ENCODE measurements at regions not wholly inside any gene's neighbourhood (a gene's known extent, or its start where the extent isn't known, plus 50 kb on each side); places are given as distances from the start of the nearest gene placed in this dataset.

- no peak for TF ChIP-seq EZH2phosphoT487 (IDR thresholded peaks at IDR 0.05; ENCODE audit: low read depth)
- TF ChIP-seq, protein P1, sequence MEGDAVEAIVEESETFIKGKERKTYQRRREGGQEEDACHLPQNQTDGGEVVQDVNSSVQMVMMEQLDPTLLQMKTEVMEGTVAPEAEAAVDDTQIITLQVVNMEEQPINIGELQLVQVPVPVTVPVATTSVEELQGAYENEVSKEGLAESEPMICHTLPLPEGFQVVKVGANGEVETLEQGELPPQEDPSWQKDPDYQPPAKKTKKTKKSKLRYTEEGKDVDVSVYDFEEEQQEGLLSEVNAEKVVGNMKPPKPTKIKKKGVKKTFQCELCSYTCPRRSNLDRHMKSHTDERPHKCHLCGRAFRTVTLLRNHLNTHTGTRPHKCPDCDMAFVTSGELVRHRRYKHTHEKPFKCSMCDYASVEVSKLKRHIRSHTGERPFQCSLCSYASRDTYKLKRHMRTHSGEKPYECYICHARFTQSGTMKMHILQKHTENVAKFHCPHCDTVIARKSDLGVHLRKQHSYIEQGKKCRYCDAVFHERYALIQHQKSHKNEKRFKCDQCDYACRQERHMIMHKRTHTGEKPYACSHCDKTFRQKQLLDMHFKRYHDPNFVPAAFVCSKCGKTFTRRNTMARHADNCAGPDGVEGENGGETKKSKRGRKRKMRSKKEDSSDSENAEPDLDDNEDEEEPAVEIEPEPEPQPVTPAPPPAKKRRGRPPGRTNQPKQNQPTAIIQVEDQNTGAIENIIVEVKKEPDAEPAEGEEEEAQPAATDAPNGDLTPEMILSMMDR (IDR thresholded peaks at IDR 0.05; ENCODE audit: low read depth, low read length) = peak; percentile 35; the same call in 1 of the 2 replicates
- Histone ChIP-seq H3K27me3 (ENCODE audit: low read depth, low read length) (0 out of 2 replicates have a peak, but pooled peaks cover 3% of the 10 kb centered on the region), H3K27ac (ENCODE audit: low read length) (no peak overlapping the region), H3K4me2 (ENCODE audit: low read length) (no peak overlapping the region), H4K20me1 (ENCODE audit: insufficient read depth, low read length) (no peaks in the 10 kb centered on the region), H3K36me3 (replicated peaks; ENCODE audit: low read depth, low read length) (no peaks in the 10 kb centered on the region), H3K4me1 (ENCODE audit: low read length) (no peaks in the 10 kb centered on the region), H3K9me3 (ENCODE audit: insufficient read depth, low read length) (no peaks in the 10 kb centered on the region), H3K4me3 (ENCODE audit: low read length) (no peak overlapping the region), H3K9ac (ENCODE audit: low read length) (no peak overlapping the region), H2AFZ (ENCODE audit: low read depth, low read length) (no peak overlapping the region; the same call in 1 of the 2 replicates), H3K79me2 (ENCODE audit: low read length) (no peaks in the 10 kb centered on the region)
Measured at GRCh38 chr20:6184086-6184485, 61.3 kb upstream of the FERMT1 start.

DNA sequence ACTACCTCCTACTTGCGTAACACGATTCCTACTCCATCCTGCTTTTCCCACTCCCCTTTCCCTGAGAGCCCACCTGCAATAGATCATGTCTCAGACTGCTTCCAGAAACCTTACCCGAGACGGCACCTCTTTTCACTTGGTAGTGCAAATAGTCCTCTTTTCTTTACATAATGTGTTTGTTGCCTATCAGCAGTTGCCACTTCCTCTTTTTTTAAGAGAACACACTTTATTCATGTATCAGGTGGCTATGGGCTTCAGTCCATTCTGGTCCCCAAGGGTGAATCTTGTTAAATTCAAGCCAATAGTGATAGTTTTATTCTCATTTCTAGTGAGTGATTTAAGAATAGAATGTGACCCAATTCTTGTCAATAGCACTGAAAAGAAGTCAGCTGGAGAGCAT is 57.7 kb upstream of the FERMT1 start:
- Histone ChIP-seq H3K4me2 (ENCODE audit: low read length) (no peak overlapping the region), H2AFZ (ENCODE audit: low read depth, low read length) (no peak overlapping the region), H3K4me3 (ENCODE audit: low read length) (no peak overlapping the region), H3K9me3 (ENCODE audit: insufficient read depth, low read length) (no peaks in the 10 kb centered on the region), H3K9ac (ENCODE audit: low read length) (no peak overlapping the region), H3K4me1 (ENCODE audit: low read length) (no peaks in the 10 kb centered on the region), H3K79me2 (ENCODE audit: low read length) (no peaks in the 10 kb centered on the region), H3K27ac (ENCODE audit: low read length) (no peak overlapping the region), H4K20me1 (ENCODE audit: insufficient read depth, low read length) (no peaks in the 10 kb centered on the region), H3K27me3 (ENCODE audit: low read depth, low read length) (peaks cover 12% of the 10 kb centered on the region; the same call in 1 of the 2 replicates), H3K36me3 (replicated peaks; ENCODE audit: low read depth, low read length) (no peaks in the 10 kb centered on the region)
- TF ChIP-seq, protein P1 (IDR thresholded peaks at IDR 0.05; ENCODE audit: low read depth, low read length) = no peak
- no peak for TF ChIP-seq EZH2phosphoT487 (IDR thresholded peaks at IDR 0.05; ENCODE audit: low read depth)

GRCh38 chr20:6178537-6178936 is 55.7 kb upstream of the FERMT1 start:
- no peak overlapping the region for H3K9ac ChIP-seq (ENCODE audit: low read length)
- H3K27me3 ChIP-seq (ENCODE audit: low read depth, low read length) = peaks cover 13% of the 10 kb centered on the region; the same call in 1 of the 2 replicates
- H3K79me2 ChIP-seq (ENCODE audit: low read length) = no peaks in the 10 kb centered on the region
- H4K20me1 ChIP-seq (ENCODE audit: insufficient read depth, low read length) = no peaks in the 10 kb centered on the region
- H3K9me3 ChIP-seq (ENCODE audit: insufficient read depth, low read length) = no peaks in the 10 kb centered on the region
- no peak overlapping the region for H3K27ac ChIP-seq (ENCODE audit: low read length)
- TF ChIP-seq EZH2phosphoT487 (IDR thresholded peaks at IDR 0.05; ENCODE audit: low read depth) = no peak
- TF ChIP-seq, protein P1 (IDR thresholded peaks at IDR 0.05; ENCODE audit: low read depth, low read length) = peak; percentile 54
- no peaks in the 10 kb centered on the region for H3K4me1 ChIP-seq (ENCODE audit: low read length)
- no peak overlapping the region for H2AFZ ChIP-seq (ENCODE audit: low read depth, low read length)
- no peak overlapping the region for H3K4me2 ChIP-seq (ENCODE audit: low read length)
- H3K36me3 ChIP-seq (replicated peaks; ENCODE audit: low read depth, low read length) = no peaks in the 10 kb centered on the region
- H3K4me3 ChIP-seq (ENCODE audit: low read length) = no peak overlapping the region

DNA sequence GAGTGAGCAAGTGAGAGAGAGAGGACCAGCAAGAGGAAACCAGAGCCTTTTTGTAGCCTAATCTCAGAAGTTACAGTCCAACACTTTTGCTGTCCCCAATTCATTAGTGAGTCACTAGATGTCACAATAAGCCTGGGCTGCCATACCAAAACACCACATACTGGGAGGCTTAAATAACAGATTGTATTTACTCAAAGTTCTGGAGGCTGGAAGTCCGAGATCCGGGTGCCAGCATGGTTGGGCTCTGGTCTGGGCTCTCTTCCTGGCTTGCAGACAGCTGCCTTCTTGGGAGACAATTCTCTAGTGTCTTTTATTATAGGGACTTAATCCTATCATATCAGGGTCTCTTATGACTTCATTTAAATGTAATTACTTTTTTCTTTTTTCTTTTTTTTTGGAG is 50.7 kb upstream of the FERMT1 start:
- TF ChIP-seq, protein P1 (IDR thresholded peaks at IDR 0.05; ENCODE audit: low read depth, low read length) = no peak
- no peak for TF ChIP-seq EZH2phosphoT487 (IDR thresholded peaks at IDR 0.05; ENCODE audit: low read depth)

More for the DNA sequence above, 50.7 kb upstream of the FERMT1 start:
- H2AFZ ChIP-seq (ENCODE audit: low read depth, low read length) = no peak overlapping the region
- H3K36me3 ChIP-seq (replicated peaks; ENCODE audit: low read depth, low read length) = no peaks in the 10 kb centered on the region
- H3K79me2 ChIP-seq (ENCODE audit: low read length) = no peaks in the 10 kb centered on the region
- H4K20me1 ChIP-seq (ENCODE audit: insufficient read depth, low read length) = no peaks in the 10 kb centered on the region
- no peak overlapping the region for H3K27ac ChIP-seq (ENCODE audit: low read length)
- peaks cover 28% of the 10 kb centered on the region; the same call in 1 of the 2 replicates for H3K27me3 ChIP-seq (ENCODE audit: low read depth, low read length)
- H3K4me2 ChIP-seq (ENCODE audit: low read length) = no peak overlapping the region
- H3K9me3 ChIP-seq (ENCODE audit: insufficient read depth, low read length) = no peaks in the 10 kb centered on the region
- H3K4me1 ChIP-seq (ENCODE audit: low read length) = no peaks in the 10 kb centered on the region
- H3K9ac ChIP-seq (ENCODE audit: low read length) = no peak overlapping the region
- no peak overlapping the region for H3K4me3 ChIP-seq (ENCODE audit: low read length)
